Astrocyte of the spinal cord (primary cell): ENCODE measurements at regions not wholly inside any gene's neighbourhood (a gene's known extent, or its start where the extent isn't known, plus 50 kb on each side); places are given as distances from the start of the nearest gene placed in this dataset.

Experiments used
- DNase-seq: peaks from one replicate; pipeline ENCODE4 v3.0.0; 2011; ENCODE audit warnings: low read depth, low spot score
- H3K4me3 ChIP-seq: 2 replicates; pipeline ENCODE4 v1.5.1; 2011; ENCODE audit warnings: low read depth, mild to moderate bottlenecking, low read length, moderate library complexity
- in situ Hi-C: cut with HindIII; loops from 2 replicates; pipeline ENCODE4 v1.10.0; 2017; ENCODE audit warnings: low sequenced_read_pairs
- TF ChIP-seq, protein P1 (sequence below): IDR thresholded peaks from 2 replicates; pipeline ENCODE4 v1.5.1; 2012; ENCODE audit warnings: low read depth, mild to moderate bottlenecking, low read length, inconsistent platforms

DNA sequence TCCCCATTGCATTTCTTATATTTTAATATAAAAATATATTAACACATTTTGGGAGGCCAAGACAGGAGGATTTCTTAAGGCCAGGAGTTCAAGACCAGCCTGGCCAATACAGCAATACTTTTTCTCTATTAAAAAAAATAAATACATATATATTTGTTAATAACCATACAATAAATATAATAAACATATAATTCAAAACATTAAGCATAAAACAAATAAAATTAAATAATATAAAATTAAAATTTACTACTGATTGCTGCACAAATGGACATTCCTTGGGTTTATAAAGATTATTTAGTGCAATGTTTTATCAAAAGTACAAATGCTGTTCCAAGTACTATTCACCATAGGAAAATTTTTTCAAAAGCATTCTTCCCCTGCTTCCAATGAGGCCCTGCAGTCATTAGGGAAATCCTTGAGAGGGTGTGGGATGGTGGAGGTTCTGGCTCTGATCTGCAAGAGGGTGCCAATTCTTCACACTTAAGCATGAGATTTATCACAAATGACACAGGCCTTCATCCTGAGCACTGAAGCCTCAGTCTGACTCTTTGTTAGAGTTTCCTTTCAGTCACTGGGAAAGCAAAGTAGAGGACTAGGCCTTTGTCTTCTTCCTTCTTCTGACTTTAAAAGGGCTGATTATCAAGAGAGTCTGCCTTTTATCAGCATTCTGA lies 596.7 kb downstream of the EPM2A start:
- TF ChIP-seq, protein P1, sequence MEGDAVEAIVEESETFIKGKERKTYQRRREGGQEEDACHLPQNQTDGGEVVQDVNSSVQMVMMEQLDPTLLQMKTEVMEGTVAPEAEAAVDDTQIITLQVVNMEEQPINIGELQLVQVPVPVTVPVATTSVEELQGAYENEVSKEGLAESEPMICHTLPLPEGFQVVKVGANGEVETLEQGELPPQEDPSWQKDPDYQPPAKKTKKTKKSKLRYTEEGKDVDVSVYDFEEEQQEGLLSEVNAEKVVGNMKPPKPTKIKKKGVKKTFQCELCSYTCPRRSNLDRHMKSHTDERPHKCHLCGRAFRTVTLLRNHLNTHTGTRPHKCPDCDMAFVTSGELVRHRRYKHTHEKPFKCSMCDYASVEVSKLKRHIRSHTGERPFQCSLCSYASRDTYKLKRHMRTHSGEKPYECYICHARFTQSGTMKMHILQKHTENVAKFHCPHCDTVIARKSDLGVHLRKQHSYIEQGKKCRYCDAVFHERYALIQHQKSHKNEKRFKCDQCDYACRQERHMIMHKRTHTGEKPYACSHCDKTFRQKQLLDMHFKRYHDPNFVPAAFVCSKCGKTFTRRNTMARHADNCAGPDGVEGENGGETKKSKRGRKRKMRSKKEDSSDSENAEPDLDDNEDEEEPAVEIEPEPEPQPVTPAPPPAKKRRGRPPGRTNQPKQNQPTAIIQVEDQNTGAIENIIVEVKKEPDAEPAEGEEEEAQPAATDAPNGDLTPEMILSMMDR = no peak

DNA sequence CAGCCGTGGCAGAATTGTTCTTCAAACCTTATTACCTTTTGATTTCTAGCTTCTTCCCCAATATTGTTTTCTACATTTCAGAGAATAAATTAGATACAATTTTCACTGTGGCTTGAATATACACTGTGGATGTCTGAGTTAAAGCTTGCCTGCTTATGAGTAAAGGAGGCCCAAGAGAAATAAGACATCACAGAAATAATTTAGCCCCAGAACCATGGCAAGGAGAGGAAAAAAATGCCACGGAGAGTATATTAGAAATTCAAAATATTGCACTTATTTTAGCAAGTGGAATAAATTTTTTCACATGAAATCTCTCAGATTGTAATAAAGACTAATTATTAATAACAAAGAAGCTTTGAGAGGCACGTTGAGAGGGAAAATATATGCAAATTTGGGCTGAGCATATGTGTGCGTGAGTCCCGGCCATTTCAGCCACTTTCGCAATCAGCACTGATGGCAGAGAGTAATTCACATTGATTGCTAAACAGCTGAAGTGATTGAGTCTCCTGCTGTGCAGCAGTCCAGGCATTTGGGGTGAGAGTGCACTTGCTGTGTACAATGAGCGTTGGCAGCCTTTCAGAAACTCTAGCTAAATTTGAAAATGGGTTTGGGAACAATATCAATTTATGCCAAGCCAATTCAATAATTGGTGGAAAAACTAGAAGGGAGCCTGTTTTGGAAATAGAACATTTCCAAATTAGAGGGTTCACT lies 596.0 kb downstream of the EPM2A start:
- in situ Hi-C loops = no loop called here
- DNase-seq = peak; percentile 19
- H3K4me3 ChIP-seq = no peak overlapping the region
- TF ChIP-seq, protein P1 = no peak

More for the DNA sequence above, 596.7 kb downstream of the EPM2A start:
- H3K4me3 ChIP-seq = no peak overlapping the region
- no peak for DNase-seq
- in situ Hi-C loops = no loop called here

DNA sequence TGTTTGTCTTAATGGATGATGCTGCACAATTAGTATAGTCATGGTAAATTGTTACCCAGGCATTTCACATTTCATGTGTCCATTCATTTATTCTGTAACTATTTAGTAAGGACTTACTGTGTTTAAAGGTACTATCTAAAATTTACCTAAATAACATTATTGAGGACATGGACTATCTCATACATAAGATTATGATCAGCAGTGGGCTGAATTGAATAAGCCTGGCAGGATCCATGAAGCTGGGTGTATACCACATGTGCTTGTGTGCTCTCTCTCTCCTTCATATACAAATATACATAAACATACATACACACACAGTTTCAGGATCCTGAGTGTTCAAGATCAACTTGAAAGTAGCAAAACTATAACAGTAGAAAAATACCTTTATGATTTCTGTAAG lies 595.4 kb downstream of the EPM2A start:
- in situ Hi-C loops = no loop called here

DNA sequence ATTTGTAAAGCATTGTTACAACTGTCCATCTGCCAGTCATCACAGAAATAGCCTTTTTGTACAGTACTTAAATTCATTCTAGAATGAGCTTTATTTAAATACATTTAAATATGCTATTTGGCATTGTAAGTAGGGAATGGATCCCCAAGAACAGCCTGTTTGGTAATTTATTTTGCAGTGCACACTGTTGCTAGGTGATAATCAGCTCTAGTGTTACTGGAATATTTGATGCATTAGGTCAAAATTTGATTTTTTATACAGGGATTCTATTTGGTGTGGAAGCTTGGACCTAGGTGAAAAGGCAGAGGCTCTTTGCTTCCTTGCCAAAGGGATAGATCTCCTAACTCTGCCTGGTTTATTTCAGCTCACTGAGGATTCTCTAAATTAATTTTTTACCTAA lies 593.7 kb downstream of the EPM2A start:
- no peak for DNase-seq
- TF ChIP-seq, protein P1 = no peak
- in situ Hi-C loops = no loop called here

More for the DNA sequence above, 595.4 kb downstream of the EPM2A start:
- no peak overlapping the region for H3K4me3 ChIP-seq
- no peak for DNase-seq
- TF ChIP-seq, protein P1 = no peak

GRCh38 chr6:145142958-145143357 lies 592.4 kb downstream of the EPM2A start:
- in situ Hi-C loops = no loop called here
- no peak for DNase-seq
- TF ChIP-seq, protein P1 = no peak

More for the DNA sequence above, 593.7 kb downstream of the EPM2A start:
- no peak overlapping the region for H3K4me3 ChIP-seq

DNA sequence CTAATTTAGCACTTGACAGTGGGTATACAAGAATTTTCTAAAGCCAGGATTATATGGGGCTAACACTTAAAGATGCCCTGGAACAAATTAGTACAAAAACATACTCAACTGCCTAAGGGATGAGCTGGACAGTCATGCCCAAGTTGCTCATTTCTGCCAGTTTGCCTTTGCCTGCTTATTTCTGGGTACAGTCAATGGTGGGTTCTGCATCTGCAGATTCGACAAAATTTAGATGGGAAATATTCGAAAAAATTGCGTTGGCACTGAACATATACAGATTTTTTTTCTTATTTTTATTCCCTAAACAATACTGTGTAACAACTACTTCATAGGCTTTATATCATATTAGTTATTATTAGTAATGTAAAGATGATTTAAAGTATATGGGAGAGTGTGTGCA lies 591.9 kb downstream of the EPM2A start:
- no peak overlapping the region for H3K4me3 ChIP-seq
- no peak for DNase-seq
- TF ChIP-seq, protein P1 = no peak
- in situ Hi-C loops = no loop called here

More at GRCh38 chr6:145142958-145143357, 592.4 kb downstream of the EPM2A start:
- no peak overlapping the region for H3K4me3 ChIP-seq
